ENCODE measurements at regions not wholly inside any gene's neighbourhood (a gene's known extent, or its start where the extent isn't known, plus 50 kb on each side); places are given as distances from the start of the nearest gene placed in this dataset.

DNA sequence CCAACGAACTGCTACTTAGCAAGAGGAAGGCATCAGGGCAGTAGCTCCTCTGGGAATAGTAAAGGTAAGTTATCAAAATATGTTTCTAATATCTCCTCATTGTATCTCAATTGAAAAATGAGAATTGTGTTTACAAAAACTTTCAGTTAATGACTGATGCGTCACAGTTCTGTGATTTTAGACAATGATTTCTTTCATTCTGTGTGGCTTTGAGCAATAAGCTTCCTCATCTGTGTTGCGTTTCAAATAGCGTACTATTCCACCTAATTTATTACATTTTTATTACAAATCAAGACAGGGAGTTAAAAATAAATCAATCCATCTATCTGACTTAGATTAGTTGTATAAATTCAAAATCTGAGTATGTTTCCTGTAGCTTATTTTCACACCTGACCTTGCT, 145.0 kb downstream of the CAAP1 start:
- no peaks in the 10 kb centered on the region for H3K4me1 ChIP-seq (ENCODE audit: control insufficient read depth, insufficient read depth, low read length)
- H3K27ac ChIP-seq (ENCODE audit: extremely low read depth, low read depth, low read length), result no peak overlapping the region
- H3K9me3 ChIP-seq (ENCODE audit: control insufficient read depth, insufficient read depth, low read depth, low read length), result no peaks in the 10 kb centered on the region
- TF ChIP-seq ZNF692 (tag by site-specific recombination; IDR thresholded peaks at IDR 0.05), result no peak
- no peak overlapping the region for H3K4me3 ChIP-seq (ENCODE audit: low read depth, low read length)
- ChIA-PET POLR2A (no interaction called here), CTCF (interaction anchor here (0.7 kb wide), 1 partner anchor 618 kb away, joined by 3 read pairs; no protein-coding TSS in a partner anchor)
- H3K36me3 ChIP-seq (ENCODE audit: control insufficient read depth in 2 of 2, insufficient read depth in 1 of 2, low read length in 2 of 2), result no peaks in the 10 kb centered on the region

GRCh38 chr9:26746357-26747072, 146.1 kb downstream of the CAAP1 start:
- POLR2A ChIA-PET, result no interaction called here
- Histone ChIP-seq H3K4me1 (ENCODE audit: control insufficient read depth, insufficient read depth, low read length) (no peaks in the 10 kb centered on the region), H3K36me3 (ENCODE audit: control insufficient read depth in 2 of 2, insufficient read depth in 1 of 2, low read length in 2 of 2) (no peaks in the 10 kb centered on the region), H3K4me3 (ENCODE audit: low read depth, low read length) (no peak overlapping the region), H3K9me3 (ENCODE audit: control insufficient read depth, insufficient read depth, low read depth, low read length) (no peaks in the 10 kb centered on the region), H3K27ac (ENCODE audit: extremely low read depth, low read depth, low read length) (no peak overlapping the region)
- TF ChIP-seq ZNF658 (tag by site-specific recombination; IDR thresholded peaks at IDR 0.05) (no peak), ZNF660 (tag by site-specific recombination; IDR thresholded peaks at IDR 0.05) (no peak), ZNF48 (tag by site-specific recombination; IDR thresholded peaks at IDR 0.05) (no peak), ZNF174 (tag by site-specific recombination; IDR thresholded peaks at IDR 0.05) (no peak), ZNF324 (tag by site-specific recombination; IDR thresholded peaks at IDR 0.05) (no peak), WT1 (tag by site-specific recombination; IDR thresholded peaks at IDR 0.05) (no peak), ZBTB7A (tag by site-specific recombination; IDR thresholded peaks at IDR 0.05; ENCODE audit: low read depth) (no peak), ZSCAN16 (tag by site-specific recombination; IDR thresholded peaks at IDR 0.05) (no peak), IKZF3 (tag by site-specific recombination; IDR thresholded peaks at IDR 0.05) (no peak), ZNF530 (tag by site-specific recombination; IDR thresholded peaks at IDR 0.05; ENCODE audit: low read depth) (no peak), ZNF704 (tag by site-specific recombination; IDR thresholded peaks at IDR 0.05) (no peak), ZNF623 (tag by site-specific recombination; IDR thresholded peaks at IDR 0.05) (no peak), ZFP41 (tag by site-specific recombination; IDR thresholded peaks at IDR 0.05; ENCODE audit: borderline replicate concordance) (no peak), ZNF155 (tag by site-specific recombination; IDR thresholded peaks at IDR 0.05) (no peak), ZNF404 (tag by site-specific recombination; IDR thresholded peaks at IDR 0.05) (no peak)
- TF ChIP-seq, protein P1, sequence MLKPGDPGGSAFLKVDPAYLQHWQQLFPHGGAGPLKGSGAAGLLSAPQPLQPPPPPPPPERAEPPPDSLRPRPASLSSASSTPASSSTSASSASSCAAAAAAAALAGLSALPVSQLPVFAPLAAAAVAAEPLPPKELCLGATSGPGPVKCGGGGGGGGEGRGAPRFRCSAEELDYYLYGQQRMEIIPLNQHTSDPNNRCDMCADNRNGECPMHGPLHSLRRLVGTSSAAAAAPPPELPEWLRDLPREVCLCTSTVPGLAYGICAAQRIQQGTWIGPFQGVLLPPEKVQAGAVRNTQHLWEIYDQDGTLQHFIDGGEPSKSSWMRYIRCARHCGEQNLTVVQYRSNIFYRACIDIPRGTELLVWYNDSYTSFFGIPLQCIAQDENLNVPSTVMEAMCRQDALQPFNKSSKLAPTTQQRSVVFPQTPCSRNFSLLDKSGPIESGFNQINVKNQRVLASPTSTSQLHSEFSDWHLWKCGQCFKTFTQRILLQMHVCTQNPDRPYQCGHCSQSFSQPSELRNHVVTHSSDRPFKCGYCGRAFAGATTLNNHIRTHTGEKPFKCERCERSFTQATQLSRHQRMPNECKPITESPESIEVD (tag by site-specific recombination; IDR thresholded peaks at IDR 0.05), result no peak
- CTCF ChIA-PET, result interaction anchor here (0.6 to 1.4 kb wide), 5 partner anchors 16 to 343 kb away, joined by 3 to 8 read pairs (median 5); no protein-coding TSS in a partner anchor

DNA sequence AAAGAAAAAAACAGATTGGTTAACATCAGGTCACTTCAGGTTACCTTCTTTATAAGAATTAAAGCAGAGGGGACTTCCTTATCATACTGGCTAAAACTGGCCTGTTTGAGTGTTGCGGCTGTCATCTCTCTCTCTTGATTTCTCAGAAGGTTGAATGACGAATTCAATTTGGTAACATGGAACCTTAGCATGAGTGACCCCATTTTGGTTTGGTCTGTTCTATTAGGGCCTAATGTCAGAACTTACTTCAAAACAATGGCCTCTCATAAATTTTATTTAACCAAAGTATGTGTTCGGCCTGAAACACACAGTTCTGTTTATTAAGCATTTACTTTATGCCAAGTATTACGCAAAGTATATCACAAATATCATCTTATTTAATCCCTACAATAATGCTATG, 147.5 kb downstream of the CAAP1 start:
- H3K9me3 ChIP-seq (ENCODE audit: control insufficient read depth, insufficient read depth, low read depth, low read length), result no peaks in the 10 kb centered on the region
- no peaks in the 10 kb centered on the region for H3K36me3 ChIP-seq (ENCODE audit: control insufficient read depth in 2 of 2, insufficient read depth in 1 of 2, low read length in 2 of 2)
- no peak overlapping the region for H3K27ac ChIP-seq (ENCODE audit: extremely low read depth, low read depth, low read length)
- H3K4me1 ChIP-seq (ENCODE audit: control insufficient read depth, insufficient read depth, low read length), result no peaks in the 10 kb centered on the region
- ChIA-PET POLR2A (no interaction called here), CTCF (no interaction called here)
- no peak overlapping the region for H3K4me3 ChIP-seq (ENCODE audit: low read depth, low read length)
- TF ChIP-seq, protein P2, sequence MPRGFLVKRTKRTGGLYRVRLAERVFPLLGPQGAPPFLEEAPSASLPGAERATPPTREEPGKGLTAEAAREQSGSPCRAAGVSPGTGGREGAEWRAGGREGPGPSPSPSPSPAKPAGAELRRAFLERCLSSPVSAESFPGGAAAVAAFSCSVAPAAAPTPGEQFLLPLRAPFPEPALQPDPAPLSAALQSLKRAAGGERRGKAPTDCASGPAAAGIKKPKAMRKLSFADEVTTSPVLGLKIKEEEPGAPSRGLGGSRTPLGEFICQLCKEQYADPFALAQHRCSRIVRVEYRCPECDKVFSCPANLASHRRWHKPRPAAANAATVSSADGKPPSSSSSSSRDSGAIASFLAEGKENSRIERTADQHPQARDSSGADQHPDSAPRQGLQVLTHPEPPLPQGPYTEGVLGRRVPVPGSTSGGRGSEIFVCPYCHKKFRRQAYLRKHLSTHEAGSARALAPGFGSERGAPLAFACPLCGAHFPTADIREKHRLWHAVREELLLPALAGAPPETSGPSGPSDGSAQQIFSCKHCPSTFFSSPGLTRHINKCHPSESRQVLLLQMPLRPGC (tag by site-specific recombination; IDR thresholded peaks at IDR 0.05), result no peak

All from HEK293 (cell line).